ENCODE measurements at regions not wholly inside any gene's neighbourhood (a gene's known extent, or its start where the extent isn't known, plus 50 kb on each side); places are given as distances from the start of the nearest gene placed in this dataset.
"Not testable (repeated sequence)": the region's sequence is repeated elsewhere in the genome, so short reads cannot be mapped to it uniquely, and the experiment has no call there.

GRCh38 chr20:60754856-60755255 lies 497.2 kb upstream of the CDH4 start:
- no peak for DNase-seq (ENCODE audit: low read depth in 2 of 2)

- DNase-seq (ENCODE audit: low read depth in 2 of 2), result no peak
These were observed 492.4 kb upstream of the CDH4 start for GRCh38 chr20:60759651-60760050.

- DNase-seq (ENCODE audit: low read depth in 2 of 2), result no peak
These were observed 491.6 kb upstream of the CDH4 start for GRCh38 chr20:60760256-60761000.

GRCh38 chr20:60761056-60761455 lies 491.0 kb upstream of the CDH4 start:
- no peak for DNase-seq (ENCODE audit: low read depth in 2 of 2)

GRCh38 chr20:60762386-60762785 lies 489.7 kb upstream of the CDH4 start:
- no peak for DNase-seq (ENCODE audit: low read depth in 2 of 2)

- DNase-seq (ENCODE audit: low read depth in 2 of 2), result no peak
These were observed 487.7 kb upstream of the CDH4 start for GRCh38 chr20:60764328-60764727.

GRCh38 chr20:60764771-60765170 lies 487.3 kb upstream of the CDH4 start:
- no peak for DNase-seq (ENCODE audit: low read depth in 2 of 2)

- DNase-seq (ENCODE audit: low read depth in 2 of 2), result no peak
These were observed 486.1 kb upstream of the CDH4 start for GRCh38 chr20:60765821-60766403.

- no peak for DNase-seq (ENCODE audit: low read depth in 2 of 2)
These were observed 483.8 kb upstream of the CDH4 start for GRCh38 chr20:60768216-60768615.

GRCh38 chr20:60780388-60781025 lies 471.6 kb upstream of the CDH4 start:
- no peak for DNase-seq (ENCODE audit: low read depth in 2 of 2)

- no peak for DNase-seq (ENCODE audit: low read depth in 2 of 2)
These were observed 469.0 kb upstream of the CDH4 start for GRCh38 chr20:60782959-60783625.

- DNase-seq (ENCODE audit: low read depth in 2 of 2), result no peak
These were observed 466.8 kb upstream of the CDH4 start for GRCh38 chr20:60785301-60785700.

GRCh38 chr20:60785785-60786184 lies 466.3 kb upstream of the CDH4 start:
- no peak for DNase-seq (ENCODE audit: low read depth in 2 of 2)

GRCh38 chr20:60786686-60787217 lies 465.3 kb upstream of the CDH4 start:
- no peak for DNase-seq (ENCODE audit: low read depth in 2 of 2)

GRCh38 chr20:60787276-60787675 lies 464.8 kb upstream of the CDH4 start:
- DNase-seq (ENCODE audit: low read depth in 2 of 2), result no peak

- DNase-seq (ENCODE audit: low read depth in 2 of 2), result no peak
These were observed 464.0 kb upstream of the CDH4 start for GRCh38 chr20:60788070-60788469.

GRCh38 chr20:60789399-60789798 lies 462.7 kb upstream of the CDH4 start:
- no peak for DNase-seq (ENCODE audit: low read depth in 2 of 2)

- DNase-seq (ENCODE audit: low read depth in 2 of 2), result not testable (repeated sequence)
These were observed 461.7 kb upstream of the CDH4 start for GRCh38 chr20:60790339-60790738.

GRCh38 chr20:60791823-60792222 lies 460.2 kb upstream of the CDH4 start:
- no peak for DNase-seq (ENCODE audit: low read depth in 2 of 2)

GRCh38 chr20:60792941-60793340 lies 459.1 kb upstream of the CDH4 start:
- no peak for DNase-seq (ENCODE audit: low read depth in 2 of 2)

- no peak for DNase-seq (ENCODE audit: low read depth in 2 of 2)
These were observed 457.4 kb upstream of the CDH4 start for GRCh38 chr20:60794674-60795073.

- DNase-seq (ENCODE audit: low read depth in 2 of 2), result no peak
These were observed 456.4 kb upstream of the CDH4 start for GRCh38 chr20:60795651-60796050.
